ENCODE measurements at regions not wholly inside any gene's neighbourhood (a gene's known extent, or its start where the extent isn't known, plus 50 kb on each side); places are given as distances from the start of the nearest gene placed in this dataset.
"Not testable (repeated sequence)": the region's sequence is repeated elsewhere in the genome, so short reads cannot be mapped to it uniquely, and the experiment has no call there.

DNA sequence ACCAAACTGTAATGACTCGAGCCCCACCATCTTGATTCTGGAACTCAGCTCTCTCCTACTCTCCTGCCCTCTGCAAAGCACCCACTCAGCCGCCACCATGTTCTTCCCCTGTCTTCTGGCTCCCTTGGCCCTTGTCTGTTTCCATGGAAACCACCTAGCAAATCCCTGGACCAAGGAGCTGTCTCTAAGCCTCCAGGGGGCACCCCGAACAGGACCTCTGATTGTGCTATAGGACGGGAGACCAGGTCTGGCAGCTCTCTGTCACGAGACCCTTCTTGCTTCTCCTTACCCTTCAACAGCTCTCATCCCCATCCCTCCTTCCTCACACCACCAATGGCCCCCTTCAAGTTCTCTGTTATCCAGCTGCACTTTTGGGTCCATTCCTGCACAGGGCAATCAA lies 277.7 kb upstream of the ZNF507 start:
- no peak for DNase-seq (ENCODE audit: extremely low read depth in 1 of 2, low read depth in 1 of 2)

GRCh38 chr19:32068793-32069192 lies 276.6 kb upstream of the ZNF507 start:
- DNase-seq (ENCODE audit: extremely low read depth in 1 of 2, low read depth in 1 of 2), result no peak

DNA sequence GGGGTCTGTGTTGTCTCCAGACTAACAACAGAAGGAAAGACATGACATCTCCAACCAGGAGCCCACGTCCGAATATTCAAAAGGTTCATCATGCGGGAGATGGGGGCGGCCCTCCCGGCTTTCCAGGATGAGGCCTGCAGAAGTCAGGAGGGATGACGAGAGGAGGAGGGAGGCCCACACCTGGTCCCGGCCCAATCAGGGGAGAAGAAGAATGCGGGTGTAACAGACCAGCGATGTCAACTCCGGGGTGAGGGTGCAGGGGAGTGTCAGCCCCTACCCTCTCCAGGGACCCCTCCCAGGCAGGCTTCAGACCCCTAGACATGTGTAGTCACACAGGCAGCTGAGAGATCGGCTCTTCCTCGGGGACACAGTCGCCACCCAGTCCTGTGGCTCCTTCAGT lies 275.3 kb upstream of the ZNF507 start:
- DNase-seq (ENCODE audit: extremely low read depth in 1 of 2, low read depth in 1 of 2), result no peak

DNA sequence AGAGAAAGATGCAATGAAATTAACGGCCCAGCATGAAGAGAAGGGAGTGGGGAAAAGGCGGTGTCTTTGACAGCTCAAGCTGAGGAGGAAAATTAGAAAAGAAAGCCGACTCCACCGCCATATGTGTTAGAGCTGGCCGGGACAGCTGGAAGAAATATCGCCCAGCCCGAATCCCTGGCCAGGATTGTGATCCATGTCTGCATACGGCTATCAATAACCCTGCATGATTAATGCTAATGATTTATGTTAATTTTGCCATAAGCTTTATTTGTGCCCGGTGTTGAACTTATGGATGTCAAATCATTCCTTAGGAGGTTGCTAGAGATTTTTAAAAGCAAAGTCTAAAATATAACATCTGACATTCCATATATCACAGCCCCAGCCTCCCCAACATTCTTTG lies 263.4 kb upstream of the ZNF507 start:
- no peak for DNase-seq (ENCODE audit: extremely low read depth in 1 of 2, low read depth in 1 of 2)

- DNase-seq (ENCODE audit: extremely low read depth in 1 of 2, low read depth in 1 of 2), result not testable (repeated sequence)
Observed at GRCh38 chr19:32084756-32085363, 260.6 kb upstream of the ZNF507 start.

- DNase-seq (ENCODE audit: extremely low read depth in 1 of 2, low read depth in 1 of 2), result no peak
Observed at GRCh38 chr19:32091241-32091640, 254.2 kb upstream of the ZNF507 start.

GRCh38 chr19:32097011-32097410 lies 248.4 kb upstream of the ZNF507 start:
- no peak for DNase-seq (ENCODE audit: extremely low read depth in 1 of 2, low read depth in 1 of 2)

DNA sequence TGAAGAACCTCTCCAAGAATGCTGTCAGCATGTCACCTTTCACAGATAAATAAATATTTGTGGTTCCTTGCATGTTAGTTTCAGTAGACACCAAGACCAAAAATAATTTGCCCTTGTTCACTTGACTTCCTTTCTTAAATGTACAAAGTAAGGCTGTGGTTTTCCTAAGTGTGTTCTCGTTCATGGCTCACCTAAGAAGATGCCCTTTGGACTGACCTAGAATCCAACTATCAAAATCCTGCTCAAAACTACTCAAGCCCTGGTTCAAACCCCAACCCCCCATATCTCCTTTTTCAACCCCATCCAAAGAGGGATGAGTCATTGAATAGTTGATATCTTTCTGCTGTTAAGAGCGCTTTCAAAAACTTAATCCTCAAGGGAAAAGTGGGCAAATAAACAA lies 247.8 kb upstream of the ZNF507 start:
- no peak for DNase-seq (ENCODE audit: extremely low read depth in 1 of 2, low read depth in 1 of 2)

- DNase-seq (ENCODE audit: extremely low read depth in 1 of 2, low read depth in 1 of 2), result no peak
Observed at GRCh38 chr19:32098968-32099367, 246.4 kb upstream of the ZNF507 start.

- no peak for DNase-seq (ENCODE audit: extremely low read depth in 1 of 2, low read depth in 1 of 2)
Observed at GRCh38 chr19:32101206-32101605, 244.2 kb upstream of the ZNF507 start.

GRCh38 chr19:32103541-32103940 lies 241.9 kb upstream of the ZNF507 start:
- DNase-seq (ENCODE audit: extremely low read depth in 1 of 2, low read depth in 1 of 2), result no peak

GRCh38 chr19:32104153-32104849 lies 241.1 kb upstream of the ZNF507 start:
- DNase-seq (ENCODE audit: extremely low read depth in 1 of 2, low read depth in 1 of 2), result no peak

DNA sequence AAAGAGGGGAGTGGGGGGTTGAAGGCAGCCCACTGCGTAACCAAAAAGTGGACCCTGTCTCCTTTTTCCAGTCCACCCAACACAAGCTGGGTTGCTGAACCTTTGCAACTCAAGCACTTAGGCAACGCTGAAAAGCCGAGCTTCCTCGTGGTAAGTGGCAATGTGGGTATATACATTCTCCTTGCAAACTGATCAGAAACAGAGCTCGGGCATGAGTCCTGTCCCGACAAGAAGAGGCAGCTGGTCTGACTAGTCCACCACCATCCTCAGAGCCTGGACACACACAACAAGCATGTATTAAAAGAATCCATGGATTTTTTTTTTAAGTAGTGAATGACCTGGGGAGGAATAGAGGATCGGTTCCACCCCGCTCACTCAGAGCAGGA lies 240.6 kb upstream of the ZNF507 start:
- DNase-seq (ENCODE audit: extremely low read depth in 1 of 2, low read depth in 1 of 2), result no peak

- DNase-seq (ENCODE audit: extremely low read depth in 1 of 2, low read depth in 1 of 2), result no peak
Observed at GRCh38 chr19:32105527-32106310, 239.7 kb upstream of the ZNF507 start.

GRCh38 chr19:32122258-32122657 lies 223.2 kb upstream of the ZNF507 start:
- DNase-seq (ENCODE audit: extremely low read depth in 1 of 2, low read depth in 1 of 2), result no peak

DNA sequence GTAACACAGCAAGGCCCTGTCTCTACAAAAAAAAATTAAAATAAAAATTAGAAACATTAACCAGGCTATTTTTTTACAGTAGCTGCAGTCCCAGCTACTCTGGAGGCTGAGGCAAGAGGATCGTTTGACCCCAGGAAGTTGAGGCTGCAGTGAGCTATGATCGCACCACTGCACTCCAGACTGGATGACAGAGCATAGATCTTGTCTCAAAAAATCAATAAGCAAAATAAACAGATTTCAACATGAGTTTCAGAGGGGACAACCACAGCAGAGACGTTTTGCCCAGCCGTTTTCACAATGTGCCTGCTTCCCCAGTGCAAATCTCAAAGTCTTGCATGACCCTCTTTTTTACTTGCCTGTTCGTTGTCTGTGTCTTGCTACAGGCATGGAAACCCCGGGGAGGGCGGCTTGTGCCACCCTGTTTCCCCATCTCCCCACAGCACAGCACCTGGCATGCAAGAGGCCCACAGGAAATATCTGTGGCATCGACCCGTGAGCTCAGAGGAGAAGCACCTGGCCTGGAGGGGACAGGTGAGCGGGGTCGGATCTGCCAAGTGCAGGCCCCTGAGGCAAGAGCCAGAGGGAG lies 222.0 kb upstream of the ZNF507 start:
- no peak for DNase-seq (ENCODE audit: extremely low read depth in 1 of 2, low read depth in 1 of 2)

DNA sequence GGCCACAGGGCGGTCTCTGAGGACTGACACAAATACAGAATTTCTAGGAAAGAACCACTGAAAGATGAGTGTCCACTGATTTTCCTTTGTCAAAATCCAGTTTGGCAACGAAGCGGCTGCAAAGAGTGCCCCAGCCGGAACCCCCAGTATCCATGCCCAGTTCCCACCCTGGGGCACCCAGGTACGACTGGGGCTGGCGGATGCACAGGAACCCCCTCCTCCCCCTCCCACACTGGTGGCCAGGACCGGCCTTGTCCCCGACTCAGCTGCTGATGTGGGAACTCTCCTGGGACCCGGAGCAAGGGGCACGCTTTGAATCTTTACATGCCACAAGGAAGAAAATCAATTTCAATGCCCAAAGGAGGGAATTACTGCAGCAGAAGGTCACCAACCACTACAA lies 220.8 kb upstream of the ZNF507 start:
- DNase-seq (ENCODE audit: extremely low read depth in 1 of 2, low read depth in 1 of 2), result no peak

DNA sequence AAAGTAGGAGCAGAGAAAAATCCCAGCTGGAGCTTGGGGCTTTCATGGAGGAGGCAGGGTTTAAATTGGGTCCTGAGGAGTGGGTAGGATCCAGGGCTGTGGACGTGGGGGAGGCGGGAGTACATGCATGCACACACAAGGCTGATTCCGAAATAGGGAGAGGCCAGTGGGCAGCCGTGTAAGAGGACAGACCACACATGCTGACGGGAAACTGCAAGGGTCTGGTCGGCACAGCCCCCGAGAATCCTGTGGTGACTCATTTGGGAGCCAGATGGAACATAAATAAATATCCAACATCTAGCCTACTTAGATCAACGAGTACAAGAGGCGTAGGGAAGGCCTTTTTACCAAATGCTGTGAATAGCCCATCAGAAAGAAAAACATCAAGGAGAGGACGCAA lies 216.3 kb upstream of the ZNF507 start:
- no peak for DNase-seq (ENCODE audit: extremely low read depth in 1 of 2, low read depth in 1 of 2)

- no peak for DNase-seq (ENCODE audit: extremely low read depth in 1 of 2, low read depth in 1 of 2)
Observed at GRCh38 chr19:32130332-32130731, 215.1 kb upstream of the ZNF507 start.

DNA sequence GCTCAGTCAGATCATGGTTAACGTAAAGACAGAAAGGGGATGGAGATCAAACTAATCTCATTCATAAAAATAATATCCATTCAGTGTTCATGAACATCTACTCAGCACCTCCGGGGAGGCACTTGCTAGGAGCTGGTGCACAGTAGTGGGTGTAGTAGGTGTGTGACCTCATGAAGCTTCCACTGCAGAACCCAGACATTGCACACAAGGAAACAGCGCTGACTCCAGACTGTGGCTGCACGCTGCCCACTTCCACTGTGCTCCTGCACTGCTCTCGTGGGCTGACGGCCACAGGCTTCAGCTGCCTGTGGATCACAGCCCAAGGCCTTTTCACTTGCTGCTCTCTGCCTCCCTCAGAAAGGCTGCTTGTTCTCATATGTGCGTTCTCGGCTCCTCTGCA lies 214.4 kb upstream of the ZNF507 start:
- DNase-seq (ENCODE audit: extremely low read depth in 1 of 2, low read depth in 1 of 2), result no peak

GRCh38 chr19:32138416-32138815 lies 207.0 kb upstream of the ZNF507 start:
- DNase-seq (ENCODE audit: extremely low read depth in 1 of 2, low read depth in 1 of 2), result no peak

Measured in activated CD8-positive, alpha-beta memory T cell treated with anti-CD3 and anti-CD28 coated beads for 1 hour (primary cell).